ENCODE measurements at regions not wholly inside any gene's neighbourhood (a gene's known extent, or its start where the extent isn't known, plus 50 kb on each side); places are given as distances from the start of the nearest gene placed in this dataset.
A peak's percentile ranks its signal among the peaks of the same experiment; 100 is the strongest.

GRCh38 chr15:92565351-92566125 is 90.0 kb downstream of the FAM174B start:
- ATAC-seq (no peak), DNase-seq (no peak)

GRCh38 chr15:92561754-92562153 is 93.8 kb downstream of the FAM174B start:
- DNase-seq (no peak), ATAC-seq (no peak)

- no peak for ATAC-seq
- no peak for DNase-seq
Measured at GRCh38 chr15:92553317-92553716, 102.3 kb downstream of the FAM174B start.

GRCh38 chr15:92545996-92546395 is 109.6 kb downstream of the FAM174B start:
- no peak for DNase-seq
- no peak for ATAC-seq

- DNase-seq (no peak), ATAC-seq (no peak)
Measured at GRCh38 chr15:92541291-92542200, 114.0 kb downstream of the FAM174B start.

- ATAC-seq: no peak
- no peak for DNase-seq
Measured at GRCh38 chr15:92538115-92538514, 117.5 kb downstream of the FAM174B start.

- DNase-seq (no peak), ATAC-seq (no peak)
Measured at GRCh38 chr15:92533298-92533697, 122.3 kb downstream of the FAM174B start.

GRCh38 chr15:92531406-92531805 is 124.2 kb downstream of the FAM174B start:
- no peak for ATAC-seq
- no peak for DNase-seq

- no peak for ATAC-seq
- DNase-seq: no peak
Measured at GRCh38 chr15:92528736-92529135, 126.8 kb downstream of the FAM174B start.

GRCh38 chr15:92527197-92527596 is 128.4 kb downstream of the FAM174B start:
- ATAC-seq: no peak
- no peak for DNase-seq

GRCh38 chr15:92525758-92526245 is 129.8 kb downstream of the FAM174B start:
- no peak for DNase-seq

GRCh38 chr15:92524874-92525565 is 130.6 kb downstream of the FAM174B start:
- no peak for DNase-seq
- no peak for ATAC-seq

More at GRCh38 chr15:92525758-92526245, 129.8 kb downstream of the FAM174B start:
- no peak for ATAC-seq

- ATAC-seq: no peak
- DNase-seq: no peak
Measured at GRCh38 chr15:92524161-92524560, 130.5 kb downstream of the ST8SIA2 start.

GRCh38 chr15:92523176-92523575 is 129.5 kb downstream of the ST8SIA2 start:
- DNase-seq (no peak), ATAC-seq (no peak)

- DNase-seq (peak; percentile 41), ATAC-seq (peak; percentile 57)
Measured at GRCh38 chr15:92521624-92522008, 127.9 kb downstream of the ST8SIA2 start.

GRCh38 chr15:92520914-92521623 is 127.4 kb downstream of the ST8SIA2 start:
- ATAC-seq (no peak), DNase-seq (no peak)

- ATAC-seq (no peak), DNase-seq (no peak)
Measured at GRCh38 chr15:92519709-92520108, 126.0 kb downstream of the ST8SIA2 start.

Measured in stimulated activated naive CD8-positive, alpha-beta T cell treated with anti-CD3 and anti-CD28 coated beads, Interleukin-15, Interleukin-2, amounts not matched to agents 100 U/mL and 50 U/mL, for 24 hours (primary cell).